Loucy (cell line): ENCODE measurements at regions not wholly inside any gene's neighbourhood (a gene's known extent, or its start where the extent isn't known, plus 50 kb on each side); places are given as distances from the start of the nearest gene placed in this dataset.
A peak's percentile ranks its signal among the peaks of the same experiment; 100 is the strongest.

ENCODE experiments used
- H2AFZ ChIP-seq: fragments of 200-600 bp; sonication (generic); 2 replicates; pipeline ENCODE4 v1.6.0; 2016; ENCODE audit warnings: antibody characterized with exemption, mild to moderate bottlenecking, low read length, moderate library complexity
- H3F3A ChIP-seq: fragments of 200-600 bp; 2 replicates; pipeline ENCODE4 v1.6.0; 2016; ENCODE audit warnings: antibody characterized with exemption, low read depth, mild to moderate bottlenecking
- H3K27me3 ChIP-seq: fragments of 200-600 bp; sonication (generic); 2 replicates; pipeline ENCODE4 v1.6.1; 2014; ENCODE audit warnings: low read length, mild to moderate bottlenecking; ENCODE audit not compliant: insufficient read depth, poor library complexity, severe bottlenecking
- H3K36me3 ChIP-seq: fragments of 200-600 bp; sonication (generic); 2 replicates; pipeline ENCODE4 v1.6.1; 2016; ENCODE audit warnings: low read length; ENCODE audit not compliant: insufficient read depth
- H3K4me1 ChIP-seq: fragments of 200-600 bp; sonication (generic); 2 replicates; pipeline ENCODE4 v1.5.1; 2014; ENCODE audit warnings: low read length, mild to moderate bottlenecking; ENCODE audit not compliant: insufficient read depth, poor library complexity, severe bottlenecking
- H3K4me2 ChIP-seq: fragments of 200-600 bp; sonication (generic); 2 replicates; pipeline ENCODE4 v1.6.0; 2014; ENCODE audit warnings: antibody characterized with exemption, low read length, low read depth, mild to moderate bottlenecking; ENCODE audit not compliant: poor library complexity, severe bottlenecking
- H3K4me3 ChIP-seq: fragments of 200-600 bp; sonication (generic); 2 replicates; pipeline ENCODE4 v1.5.1; 2014; ENCODE audit warnings: low read length, mild to moderate bottlenecking, mixed read lengths; ENCODE audit not compliant: poor library complexity, severe bottlenecking
- H3K79me2 ChIP-seq: fragments of 200-600 bp; sonication (generic); 2 replicates; pipeline ENCODE4 v1.6.1; 2014; ENCODE audit warnings: low read length; ENCODE audit not compliant: insufficient read depth
- H3K9ac ChIP-seq: fragments of 200-600 bp; sonication (generic); 2 replicates; pipeline ENCODE4 v1.6.0; 2014; ENCODE audit warnings: mild to moderate bottlenecking, low read depth, low read length, moderate library complexity; ENCODE audit not compliant: poor library complexity, severe bottlenecking
- H3K9me2 ChIP-seq: fragments of 200-600 bp; sonication (generic); replicated peaks from 2 replicates; pipeline ENCODE4 v1.6.1; 2016; ENCODE audit warnings: low read depth, low read length, mixed read lengths
- H3K9me3 ChIP-seq: fragments of 200-600 bp; sonication (generic); 2 replicates; pipeline ENCODE4 v1.6.1; 2014; ENCODE audit warnings: mild to moderate bottlenecking, antibody characterized with exemption, low read length, low read depth; ENCODE audit not compliant: insufficient read depth
- H4K20me1 ChIP-seq: fragments of 200-600 bp; sonication (generic); 2 replicates; pipeline ENCODE4 v1.6.0; 2014; ENCODE audit warnings: antibody characterized with exemption, low read length, mild to moderate bottlenecking; ENCODE audit not compliant: insufficient read depth, poor library complexity, severe bottlenecking
- CTCF ChIP-seq: fragments of 200-600 bp; sonication (generic); conservative IDR thresholded peaks from 2 replicates; pipeline ENCODE4 v1.5.1; 2014; ENCODE audit warnings: mild to moderate bottlenecking, antibody characterized with exemption, low read length
- EZH2phosphoT487 ChIP-seq: fragments of 200-600 bp; IDR thresholded peaks from 2 replicates; pipeline ENCODE4 v1.6.1; 2018; ENCODE audit warnings: antibody characterized with exemption, mild to moderate bottlenecking, moderate library complexity, borderline replicate concordance

DNA sequence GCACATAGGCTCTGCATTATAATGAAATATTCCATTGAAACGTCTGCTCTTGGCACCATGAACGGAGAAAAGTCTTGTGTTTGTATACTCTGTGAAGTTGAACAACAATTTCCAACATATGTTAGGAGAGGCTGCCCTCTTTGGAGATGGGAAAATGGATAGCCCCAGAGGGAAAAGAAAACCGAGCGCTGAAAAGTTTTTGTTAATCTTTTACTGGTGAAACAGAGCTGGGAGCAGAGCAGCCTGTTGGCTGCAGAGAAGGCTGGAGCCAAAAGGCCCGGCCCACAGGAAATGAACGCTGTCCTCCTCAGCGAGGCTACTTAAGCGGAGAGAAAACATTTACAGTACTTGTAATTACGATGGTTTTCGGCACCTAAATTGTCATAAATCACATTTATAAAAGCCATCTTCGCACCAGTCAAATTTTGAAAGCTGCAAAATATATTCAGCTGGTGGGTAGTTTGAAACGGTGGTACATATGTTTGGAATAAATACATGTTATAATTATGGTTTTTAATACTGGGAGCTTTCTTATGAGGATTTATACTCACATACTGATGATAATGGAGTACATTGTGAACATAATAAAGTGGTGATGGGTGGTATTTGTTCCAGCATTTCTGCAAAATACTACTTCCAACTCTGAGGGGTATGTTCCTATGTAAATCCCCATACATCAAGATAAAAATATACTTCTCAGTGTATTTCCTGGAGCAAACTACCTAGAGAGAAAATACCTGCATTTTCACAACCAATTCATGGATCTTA, 129.6 kb upstream of the CNTLN start:
- peak overlapping the region; percentile 57 for H3K4me2 ChIP-seq
- no peaks in the 10 kb centered on the region for H3K36me3 ChIP-seq
- no peaks in the 10 kb centered on the region for H3K9me2 ChIP-seq
- H3K79me2 ChIP-seq = no peaks in the 10 kb centered on the region
- peak overlapping the region; percentile 58 for H3K4me3 ChIP-seq
- no peaks in the 10 kb centered on the region for H3K9me3 ChIP-seq
- peak overlapping the region; percentile 94 for H2AFZ ChIP-seq
- TF ChIP-seq EZH2phosphoT487 (no peak), CTCF (no peak)
- H4K20me1 ChIP-seq = no peaks in the 10 kb centered on the region
- no peaks in the 10 kb centered on the region for H3F3A ChIP-seq
- H3K9ac ChIP-seq = peak overlapping the region; percentile 44
- no peaks in the 10 kb centered on the region for H3K27me3 ChIP-seq
- H3K4me1 ChIP-seq = peaks cover 20% of the 10 kb centered on the region

DNA sequence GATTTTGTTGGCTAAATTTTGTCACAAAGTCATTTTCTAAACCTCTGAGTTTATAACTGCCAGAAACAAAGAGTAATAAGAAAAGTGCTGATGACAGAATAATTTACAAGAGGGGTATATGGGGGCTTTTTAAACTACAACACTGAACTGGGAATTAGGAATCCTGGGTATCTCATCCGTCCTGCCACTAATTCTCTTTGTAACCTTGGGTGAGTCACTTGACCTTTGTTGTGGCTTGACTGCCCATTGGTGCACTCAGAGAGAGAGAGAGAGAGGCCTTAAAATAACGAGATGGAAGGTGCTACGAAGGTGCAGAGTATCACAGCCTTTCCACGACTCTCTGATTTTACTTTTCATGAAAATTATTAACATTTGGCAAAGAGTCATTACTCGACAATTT, 130.3 kb upstream of the CNTLN start:
- Histone ChIP-seq H3K79me2 (no peaks in the 10 kb centered on the region), H4K20me1 (no peaks in the 10 kb centered on the region), H3K9me3 (no peaks in the 10 kb centered on the region), H3K4me2 (peak overlapping the region; percentile 57), H3K4me1 (peaks cover 20% of the 10 kb centered on the region), H3K9me2 (no peaks in the 10 kb centered on the region), H3K4me3 (peak overlapping the region; percentile 58), H3K36me3 (no peaks in the 10 kb centered on the region), H3K9ac (no peak overlapping the region), H3F3A (no peaks in the 10 kb centered on the region), H3K27me3 (no peaks in the 10 kb centered on the region), H2AFZ (peak overlapping the region; percentile 34)
- TF ChIP-seq CTCF (no peak), EZH2phosphoT487 (no peak)

DNA sequence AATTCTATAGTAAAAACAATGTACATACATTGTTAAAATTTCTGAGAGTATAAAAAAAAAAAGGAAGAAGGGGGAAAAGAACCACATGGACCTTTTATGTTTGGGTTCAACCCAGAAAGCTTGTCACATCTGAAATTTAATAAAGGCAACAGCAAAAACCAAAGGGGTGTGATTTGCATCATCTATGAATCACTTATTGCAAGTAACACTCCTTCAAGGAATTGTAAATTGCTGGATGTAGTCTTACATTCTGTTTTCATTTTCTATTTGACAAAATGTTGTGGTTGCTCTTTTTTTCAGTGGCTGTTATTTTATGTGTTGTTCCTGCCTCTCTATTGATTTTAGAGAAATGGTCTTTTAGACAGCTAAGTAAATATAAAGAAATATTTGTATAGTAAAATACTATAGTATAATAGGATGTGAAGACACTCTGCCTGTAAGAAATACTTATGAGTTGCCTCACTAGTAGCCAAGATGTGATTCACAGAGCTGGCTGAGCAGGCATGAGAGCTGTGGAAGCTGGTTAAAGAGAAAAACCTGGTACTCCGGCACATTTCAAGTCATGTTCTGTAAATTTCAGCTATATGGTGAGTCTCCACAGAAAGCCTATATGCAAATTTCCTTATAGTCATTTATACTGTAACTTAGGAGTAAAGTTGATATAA, 131.1 kb upstream of the CNTLN start:
- peaks cover 20% of the 10 kb centered on the region for H3K4me1 ChIP-seq
- no peaks in the 10 kb centered on the region for H3F3A ChIP-seq
- H3K79me2 ChIP-seq = no peaks in the 10 kb centered on the region
- TF ChIP-seq CTCF (no peak), EZH2phosphoT487 (no peak)
- H2AFZ ChIP-seq = no peak overlapping the region; the same call in 1 of the 2 replicates
- H3K36me3 ChIP-seq = no peaks in the 10 kb centered on the region
- no peak overlapping the region for H3K4me2 ChIP-seq
- H3K9ac ChIP-seq = no peak overlapping the region
- no peaks in the 10 kb centered on the region for H3K27me3 ChIP-seq
- H4K20me1 ChIP-seq = no peaks in the 10 kb centered on the region
- H3K9me3 ChIP-seq = no peaks in the 10 kb centered on the region
- no peak overlapping the region for H3K4me3 ChIP-seq
- no peaks in the 10 kb centered on the region for H3K9me2 ChIP-seq
